ENCODE measurements at regions not wholly inside any gene's neighbourhood (a gene's known extent, or its start where the extent isn't known, plus 50 kb on each side); places are given as distances from the start of the nearest gene placed in this dataset.

DNA sequence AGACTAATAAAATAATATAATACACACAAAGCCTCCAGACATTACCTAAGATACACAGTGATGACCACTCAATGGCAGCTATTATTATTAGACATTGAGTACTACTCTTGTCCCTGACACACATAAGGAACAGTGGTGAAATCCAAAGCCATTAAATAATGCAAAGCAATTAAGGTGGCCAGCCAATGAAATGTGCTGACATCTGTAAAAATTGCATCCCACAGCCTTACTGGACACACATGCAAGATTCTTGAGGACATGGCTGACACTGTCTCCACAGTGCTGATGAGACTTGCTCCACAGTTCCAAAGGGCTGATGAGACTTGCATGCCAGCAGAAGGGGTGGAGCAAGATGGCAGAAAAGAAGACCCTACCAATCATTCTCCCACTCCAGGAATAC lies 447.5 kb downstream of the IRX1 start:
- Histone ChIP-seq H3K27ac (ENCODE audit: low read length) (no peak overlapping the region), H3K4me3 (ENCODE audit: low read length) (no peak overlapping the region), H3K27me3 (ENCODE audit: control insufficient read depth, insufficient read depth, low read length) (no peaks in the 10 kb centered on the region), H3K4me1 (ENCODE audit: control insufficient read depth, insufficient read depth, low read length) (no peaks in the 10 kb centered on the region), H3K9me3 (ENCODE audit: control insufficient read depth, insufficient read depth, low read length) (no peaks in the 10 kb centered on the region), H3K36me3 (ENCODE audit: control insufficient read depth, insufficient read depth, low read length) (no peaks in the 10 kb centered on the region)
- DNase-seq (ENCODE audit: low read depth, low spot score) = no peak

DNA sequence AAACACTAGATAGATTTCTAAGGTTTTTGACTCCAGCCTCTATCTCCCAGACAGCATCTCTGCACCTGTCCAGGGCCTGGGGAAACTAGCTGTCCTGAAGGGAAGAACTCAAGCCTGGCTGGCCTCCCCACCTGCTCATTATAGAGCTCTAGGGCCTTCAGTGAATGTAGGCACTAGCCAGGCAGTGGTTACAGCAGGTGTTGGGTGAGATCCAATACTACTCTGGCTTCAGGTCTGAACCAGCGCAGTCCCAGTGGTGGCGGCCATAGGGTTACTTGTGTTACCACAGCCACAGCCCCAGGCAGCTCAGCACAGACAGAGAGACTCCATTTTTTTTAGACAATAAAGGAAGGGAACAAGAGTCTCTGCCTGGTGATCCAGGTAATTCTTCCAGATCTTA lies 449.2 kb downstream of the IRX1 start:
- no peaks in the 10 kb centered on the region for H3K27me3 ChIP-seq (ENCODE audit: control insufficient read depth, insufficient read depth, low read length)
- H3K36me3 ChIP-seq (ENCODE audit: control insufficient read depth, insufficient read depth, low read length) = no peaks in the 10 kb centered on the region
- no peak for DNase-seq (ENCODE audit: low read depth, low spot score)
- no peaks in the 10 kb centered on the region for H3K4me1 ChIP-seq (ENCODE audit: control insufficient read depth, insufficient read depth, low read length)
- no peak overlapping the region for H3K27ac ChIP-seq (ENCODE audit: low read length)
- WGBS (ENCODE audit: insufficient coverage, insufficient read length) = no CpG with 5 or more reads among the region's 2 CpGs
- no peaks in the 10 kb centered on the region for H3K9me3 ChIP-seq (ENCODE audit: control insufficient read depth, insufficient read depth, low read length)
- no peak overlapping the region for H3K4me3 ChIP-seq (ENCODE audit: low read length)

DNA sequence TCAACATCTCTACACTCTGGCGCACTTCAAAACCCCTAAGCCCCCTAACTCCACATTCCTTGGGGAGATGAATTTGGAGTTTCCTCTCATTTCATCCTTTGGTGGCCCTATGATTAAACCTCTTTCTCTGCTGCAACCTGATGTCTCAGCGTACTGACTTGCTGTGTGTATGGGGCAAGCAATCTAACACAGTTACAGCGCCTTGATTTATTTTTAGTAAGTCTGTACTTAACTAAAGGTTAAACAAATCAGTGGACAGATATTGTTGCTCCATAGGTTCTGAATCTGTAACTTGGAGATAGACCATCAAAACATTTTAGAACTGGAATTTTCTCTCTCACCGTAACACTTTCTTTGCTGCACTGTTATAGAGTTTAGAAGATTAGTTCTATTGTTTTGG lies 452.8 kb downstream of the IRX1 start:
- Histone ChIP-seq H3K27ac (ENCODE audit: low read length) (no peak overlapping the region), H3K4me3 (ENCODE audit: low read length) (no peak overlapping the region), H3K4me1 (ENCODE audit: control insufficient read depth, insufficient read depth, low read length) (no peaks in the 10 kb centered on the region), H3K27me3 (ENCODE audit: control insufficient read depth, insufficient read depth, low read length) (no peaks in the 10 kb centered on the region), H3K36me3 (ENCODE audit: control insufficient read depth, insufficient read depth, low read length) (no peaks in the 10 kb centered on the region), H3K9me3 (ENCODE audit: control insufficient read depth, insufficient read depth, low read length) (no peaks in the 10 kb centered on the region)
- no peak for DNase-seq (ENCODE audit: low read depth, low spot score)
- WGBS (ENCODE audit: insufficient coverage, insufficient read length) = no CpG with 5 or more reads among the region's 4 CpGs

DNA sequence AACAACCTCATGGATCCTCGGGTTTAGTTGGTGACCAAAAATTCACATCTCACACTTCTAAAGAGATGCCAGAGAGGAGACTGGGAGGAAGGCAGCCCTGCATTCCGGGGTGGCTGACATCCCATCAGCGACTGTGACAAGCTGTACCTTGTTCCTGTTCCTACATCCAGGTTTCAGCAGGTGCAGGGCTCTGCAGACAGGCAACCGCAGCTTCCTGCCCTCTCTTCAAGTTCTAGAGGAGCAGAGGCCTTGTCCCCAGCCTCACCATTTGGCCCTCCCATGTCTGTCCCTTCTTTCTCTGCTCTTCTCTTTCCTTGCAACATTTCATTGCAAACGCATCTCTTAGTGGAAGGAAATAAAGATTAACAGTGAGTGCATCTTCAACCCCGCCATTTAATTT lies 454.6 kb downstream of the IRX1 start:
- no CpG with 5 or more reads among the region's 6 CpGs for WGBS (ENCODE audit: insufficient coverage, insufficient read length)
- Histone ChIP-seq H3K4me3 (ENCODE audit: low read length) (no peak overlapping the region), H3K4me1 (ENCODE audit: control insufficient read depth, insufficient read depth, low read length) (no peaks in the 10 kb centered on the region), H3K27ac (ENCODE audit: low read length) (no peak overlapping the region), H3K27me3 (ENCODE audit: control insufficient read depth, insufficient read depth, low read length) (no peaks in the 10 kb centered on the region), H3K36me3 (ENCODE audit: control insufficient read depth, insufficient read depth, low read length) (no peaks in the 10 kb centered on the region), H3K9me3 (ENCODE audit: control insufficient read depth, insufficient read depth, low read length) (no peaks in the 10 kb centered on the region)
- DNase-seq (ENCODE audit: low read depth, low spot score) = no peak

- H3K36me3 ChIP-seq (ENCODE audit: control insufficient read depth, insufficient read depth, low read length) = no peaks in the 10 kb centered on the region
- no peak overlapping the region for H3K27ac ChIP-seq (ENCODE audit: low read length)
- no peaks in the 10 kb centered on the region for H3K4me1 ChIP-seq (ENCODE audit: control insufficient read depth, insufficient read depth, low read length)
- no peaks in the 10 kb centered on the region for H3K27me3 ChIP-seq (ENCODE audit: control insufficient read depth, insufficient read depth, low read length)
- no peak overlapping the region for H3K4me3 ChIP-seq (ENCODE audit: low read length)
- no peaks in the 10 kb centered on the region for H3K9me3 ChIP-seq (ENCODE audit: control insufficient read depth, insufficient read depth, low read length)
- no peak for DNase-seq (ENCODE audit: low read depth, low spot score)
- WGBS (ENCODE audit: insufficient coverage, insufficient read length) = no CpG with 5 or more reads among the region's 4 CpGs
These were observed 457.5 kb downstream of the IRX1 start for GRCh38 chr5:4053136-4053535.

DNA sequence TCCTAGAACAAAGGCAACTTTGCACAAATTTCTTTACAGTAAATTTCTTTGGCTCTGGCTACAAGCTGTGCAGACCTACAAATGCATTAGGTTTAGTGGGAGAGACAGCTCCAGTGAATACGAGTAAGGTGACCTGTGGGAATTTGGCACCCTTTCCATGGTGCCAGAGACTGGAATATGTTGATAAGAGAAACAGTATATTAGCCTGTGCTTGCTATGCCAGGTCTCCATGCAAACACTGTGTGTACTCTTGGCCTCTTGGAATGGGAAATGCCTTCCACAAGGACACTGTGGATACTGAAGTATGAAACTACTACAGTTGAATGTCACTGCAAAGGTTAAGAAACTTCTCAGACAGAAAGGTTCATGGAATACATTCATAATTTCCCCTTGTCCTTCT lies 458.5 kb downstream of the IRX1 start:
- WGBS (ENCODE audit: insufficient coverage, insufficient read length) = no CpG with 5 or more reads among the region's 1 CpG
- H3K27me3 ChIP-seq (ENCODE audit: control insufficient read depth, insufficient read depth, low read length) = no peaks in the 10 kb centered on the region
- H3K4me3 ChIP-seq (ENCODE audit: low read length) = no peak overlapping the region
- no peak for DNase-seq (ENCODE audit: low read depth, low spot score)
- no peak overlapping the region for H3K27ac ChIP-seq (ENCODE audit: low read length)
- H3K36me3 ChIP-seq (ENCODE audit: control insufficient read depth, insufficient read depth, low read length) = no peaks in the 10 kb centered on the region
- no peaks in the 10 kb centered on the region for H3K4me1 ChIP-seq (ENCODE audit: control insufficient read depth, insufficient read depth, low read length)
- no peaks in the 10 kb centered on the region for H3K9me3 ChIP-seq (ENCODE audit: control insufficient read depth, insufficient read depth, low read length)

DNA sequence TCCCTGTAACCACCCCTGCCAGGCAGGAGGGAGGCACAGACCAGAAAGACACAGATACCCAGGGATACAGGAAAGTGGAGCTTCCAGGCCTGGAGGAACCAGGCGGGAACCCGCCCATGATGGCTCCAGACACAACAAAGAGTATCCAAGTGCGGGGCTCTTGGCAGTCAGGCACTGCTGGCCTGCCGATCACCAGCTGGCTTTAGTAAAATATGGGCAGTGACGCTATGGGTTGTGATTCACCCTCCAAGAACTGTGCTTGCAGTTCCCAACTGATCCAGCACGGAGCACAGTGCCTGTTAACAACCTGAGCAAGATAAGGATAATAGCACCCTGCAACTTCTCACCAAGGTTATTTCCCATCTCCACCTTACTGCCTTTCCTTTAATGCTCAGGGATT lies 463.3 kb downstream of the IRX1 start:
- Histone ChIP-seq H3K4me3 (ENCODE audit: low read length) (no peak overlapping the region), H3K27me3 (ENCODE audit: control insufficient read depth, insufficient read depth, low read length) (no peaks in the 10 kb centered on the region), H3K27ac (ENCODE audit: low read length) (no peak overlapping the region), H3K36me3 (ENCODE audit: control insufficient read depth, insufficient read depth, low read length) (no peaks in the 10 kb centered on the region), H3K4me1 (ENCODE audit: control insufficient read depth, insufficient read depth, low read length) (no peaks in the 10 kb centered on the region), H3K9me3 (ENCODE audit: control insufficient read depth, insufficient read depth, low read length) (no peaks in the 10 kb centered on the region)
- no CpG with 5 or more reads among the region's 6 CpGs for WGBS (ENCODE audit: insufficient coverage, insufficient read length)
- no peak for DNase-seq (ENCODE audit: low read depth, low spot score)

DNA sequence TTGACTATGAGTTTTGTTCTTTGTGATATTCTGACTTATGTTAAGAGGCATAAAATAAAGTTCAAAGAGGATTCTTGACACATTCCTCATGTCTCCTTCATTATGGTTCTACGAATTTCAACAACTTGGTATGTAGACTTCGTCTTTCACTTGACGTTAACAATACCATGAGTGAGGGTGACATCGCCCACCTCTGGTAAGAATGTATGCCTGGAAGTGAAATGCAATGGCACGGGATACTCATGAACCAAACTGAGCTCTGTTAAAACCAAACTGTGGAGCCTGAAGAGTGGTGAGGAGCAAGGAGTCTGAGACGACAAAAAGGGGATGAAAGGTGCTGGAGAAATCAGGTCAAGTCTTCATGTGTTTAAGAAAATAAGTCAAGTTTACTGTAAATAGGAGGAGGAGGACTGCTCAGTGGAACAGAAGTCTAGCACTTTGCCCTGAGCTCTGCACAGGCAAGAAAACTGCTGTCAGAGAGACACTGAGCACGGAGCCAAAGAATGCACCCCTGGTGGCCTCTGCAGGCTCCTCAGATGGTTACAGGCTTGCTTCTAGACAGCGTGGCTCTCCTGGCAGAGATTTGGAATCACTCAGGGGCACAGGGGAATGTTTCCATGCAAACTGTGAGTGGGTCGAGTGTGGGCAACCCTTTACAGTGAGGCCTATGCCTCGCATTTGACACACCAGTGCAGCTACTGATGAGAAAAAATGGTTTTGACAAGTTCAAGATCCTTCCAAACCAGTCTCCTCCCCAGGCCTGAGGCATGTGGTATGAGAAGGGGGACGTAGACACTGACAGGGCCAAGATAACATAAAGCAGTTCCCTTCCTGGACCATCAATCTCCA lies 470.1 kb downstream of the IRX1 start:
- WGBS (ENCODE audit: insufficient coverage, insufficient read length) = no CpG with 5 or more reads among the region's 11 CpGs
- H3K27me3 ChIP-seq (ENCODE audit: control insufficient read depth, insufficient read depth, low read length) = no peaks in the 10 kb centered on the region
- H3K4me1 ChIP-seq (ENCODE audit: control insufficient read depth, insufficient read depth, low read length) = no peaks in the 10 kb centered on the region
- H3K9me3 ChIP-seq (ENCODE audit: control insufficient read depth, insufficient read depth, low read length) = no peaks in the 10 kb centered on the region
- H3K4me3 ChIP-seq (ENCODE audit: low read length) = no peak overlapping the region
- H3K27ac ChIP-seq (ENCODE audit: low read length) = no peak overlapping the region
- DNase-seq (ENCODE audit: low read depth, low spot score) = no peak
- no peaks in the 10 kb centered on the region for H3K36me3 ChIP-seq (ENCODE audit: control insufficient read depth, insufficient read depth, low read length)

- no CpG with 5 or more reads among the region's 6 CpGs for WGBS (ENCODE audit: insufficient coverage, insufficient read length)
- no peak for DNase-seq (ENCODE audit: low read depth, low spot score)
- H3K27me3 ChIP-seq (ENCODE audit: control insufficient read depth, insufficient read depth, low read length) = no peaks in the 10 kb centered on the region
- H3K4me3 ChIP-seq (ENCODE audit: low read length) = no peak overlapping the region
- H3K36me3 ChIP-seq (ENCODE audit: control insufficient read depth, insufficient read depth, low read length) = no peaks in the 10 kb centered on the region
- H3K9me3 ChIP-seq (ENCODE audit: control insufficient read depth, insufficient read depth, low read length) = no peaks in the 10 kb centered on the region
- no peaks in the 10 kb centered on the region for H3K4me1 ChIP-seq (ENCODE audit: control insufficient read depth, insufficient read depth, low read length)
- H3K27ac ChIP-seq (ENCODE audit: low read length) = no peak overlapping the region
These were observed 472.5 kb downstream of the IRX1 start for GRCh38 chr5:4068171-4068570.

DNA sequence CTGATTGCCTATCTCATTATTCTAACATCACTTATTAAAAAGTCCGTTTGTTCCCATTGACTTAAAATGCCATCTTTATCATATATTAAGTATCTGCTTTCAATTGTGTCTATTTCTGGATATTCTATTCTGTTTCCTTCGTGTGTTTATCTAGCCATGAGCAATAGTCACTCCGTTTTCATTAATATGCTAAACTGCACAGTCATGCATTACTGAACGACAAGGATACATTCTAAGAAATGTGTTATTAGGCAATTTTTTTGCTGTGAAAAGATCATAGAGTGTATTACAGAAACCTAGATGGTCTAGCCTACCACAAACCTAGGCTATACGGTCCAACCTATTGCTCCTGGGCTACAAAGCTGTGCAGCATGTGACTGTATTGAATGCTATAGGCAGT lies 482.9 kb downstream of the IRX1 start:
- no CpG with 5 or more reads among the region's 5 CpGs for WGBS (ENCODE audit: insufficient coverage, insufficient read length)
- Histone ChIP-seq H3K4me1 (ENCODE audit: control insufficient read depth, insufficient read depth, low read length) (no peaks in the 10 kb centered on the region), H3K27ac (ENCODE audit: low read length) (no peak overlapping the region), H3K4me3 (ENCODE audit: low read length) (no peak overlapping the region), H3K9me3 (ENCODE audit: control insufficient read depth, insufficient read depth, low read length) (no peaks in the 10 kb centered on the region), H3K27me3 (ENCODE audit: control insufficient read depth, insufficient read depth, low read length) (no peaks in the 10 kb centered on the region), H3K36me3 (ENCODE audit: control insufficient read depth, insufficient read depth, low read length) (no peaks in the 10 kb centered on the region)
- no peak for DNase-seq (ENCODE audit: low read depth, low spot score)

DNA sequence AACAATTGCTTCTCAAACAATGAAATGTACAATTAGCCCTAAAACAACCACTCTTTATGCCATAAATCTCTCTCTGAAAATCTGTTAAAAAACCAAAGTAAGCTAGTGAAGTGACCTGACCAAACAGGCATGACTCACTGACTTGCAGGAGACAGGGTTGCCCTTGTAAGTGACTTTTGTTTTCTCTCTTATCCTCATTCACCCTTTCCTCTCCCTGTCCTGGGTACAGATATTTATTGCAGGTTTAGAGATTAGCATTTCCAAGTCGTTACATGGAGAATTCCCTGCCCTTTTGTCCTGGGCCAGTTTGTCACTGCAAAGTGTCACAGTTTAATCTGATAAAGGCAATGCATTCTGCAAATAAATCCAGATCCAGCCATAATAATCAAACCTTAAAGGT lies 484.2 kb downstream of the IRX1 start:
- no peak overlapping the region for H3K4me3 ChIP-seq (ENCODE audit: low read length)
- DNase-seq (ENCODE audit: low read depth, low spot score) = no peak
- WGBS (ENCODE audit: insufficient coverage, insufficient read length) = no CpG with 5 or more reads among the region's 1 CpG
- no peaks in the 10 kb centered on the region for H3K9me3 ChIP-seq (ENCODE audit: control insufficient read depth, insufficient read depth, low read length)
- H3K27me3 ChIP-seq (ENCODE audit: control insufficient read depth, insufficient read depth, low read length) = no peaks in the 10 kb centered on the region
- no peaks in the 10 kb centered on the region for H3K4me1 ChIP-seq (ENCODE audit: control insufficient read depth, insufficient read depth, low read length)
- H3K27ac ChIP-seq (ENCODE audit: low read length) = no peak overlapping the region
- H3K36me3 ChIP-seq (ENCODE audit: control insufficient read depth, insufficient read depth, low read length) = no peaks in the 10 kb centered on the region

Data from iPS DF 6.9 (cell line).